CD14-positive monocyte (primary cell): ENCODE measurements at regions not wholly inside any gene's neighbourhood (a gene's known extent, or its start where the extent isn't known, plus 50 kb on each side); places are given as distances from the start of the nearest gene placed in this dataset.

Experiments used
- DNase-seq, 3 donors: peaks; one replicate each; pipeline ENCODE4 v3.0.0-alpha.2; 2011 to 2022
- H2AFZ ChIP-seq: 2 replicates; pipeline ENCODE4 v1.6.0; 2012; ENCODE audit warnings: mild to moderate bottlenecking, low read depth, low read length, inconsistent platforms; ENCODE audit not compliant: insufficient read depth, poor library complexity, severe bottlenecking
- H3K27ac ChIP-seq, 2 donors: 1 replicate in 1 of 2; 2 replicates in 1 of 2; pipeline ENCODE4 v1.5.1; 2012 to 2013; ENCODE audit warnings: low read length in 2 of 2, control low read depth in 1 of 2, inconsistent platforms in 1 of 2, low read depth in 1 of 2, mild to moderate bottlenecking in 1 of 2
- H3K27me3 ChIP-seq, 2 donors: one replicate each; pipeline versions ENCODE4 v1.6.0 to v1.6.1; 2011 to 2013; ENCODE audit warnings: low read length in 2 of 2; ENCODE audit not compliant: control insufficient read depth in 2 of 2, insufficient read depth in 2 of 2
- H3K36me3 ChIP-seq, 2 donors: replicated peaks in 1 of 2; 1 replicate in 1 of 2; 2 replicates in 1 of 2; pipeline versions ENCODE4 v1.5.1 to v1.6.1; 2012 to 2013; ENCODE audit warnings: low read length in 2 of 2, control low read depth in 1 of 2, inconsistent platforms in 1 of 2, mild to moderate bottlenecking in 1 of 2; ENCODE audit not compliant: insufficient read depth in 2 of 2, control insufficient read depth in 1 of 2
- H3K4me1 ChIP-seq, 2 donors: 1 replicate in 1 of 2; 2 replicates in 1 of 2; pipeline versions ENCODE4 v1.5.1 to v1.6.1; 2012 to 2013; ENCODE audit warnings: low read length in 2 of 2, control low read depth in 1 of 2, inconsistent platforms in 1 of 2, mild to moderate bottlenecking in 1 of 2, moderate library complexity in 1 of 2; ENCODE audit not compliant: insufficient read depth in 2 of 2, control insufficient read depth in 1 of 2
- H3K4me2 ChIP-seq: replicated peaks from 2 replicates; pipeline ENCODE3; 2012; ENCODE audit warnings: low read length, moderate library complexity, mild to moderate bottlenecking; ENCODE audit not compliant: poor library complexity, severe bottlenecking; ENCODE audit errors: extremely low read depth
- H3K4me3 ChIP-seq, 3 experiments: fragments of 200-600 bp in 1 of 3; sonication (generic) in 1 of 3; replicated peaks in 1 of 3; 1 replicate in 2 of 3; 2 replicates in 1 of 3; pipeline ENCODE4 v1.5.1; 2011 to 2013; ENCODE audit warnings: low read length in 3 of 3, mild to moderate bottlenecking in 3 of 3, control low read depth in 2 of 3, low read depth in 2 of 3, inconsistent platforms in 1 of 3, moderate library complexity in 1 of 3
- H3K79me2 ChIP-seq: 2 replicates; pipeline ENCODE4 v1.6.0; 2012; ENCODE audit warnings: mild to moderate bottlenecking, control low read depth, inconsistent platforms, low read length, moderate library complexity; ENCODE audit not compliant: insufficient read depth
- H3K9ac ChIP-seq: 2 replicates; pipeline ENCODE4 v1.6.0; 2017; ENCODE audit warnings: low read length, mild to moderate bottlenecking; ENCODE audit not compliant: insufficient read depth, poor library complexity, severe bottlenecking
- H3K9me3 ChIP-seq, 2 donors: replicated peaks in 1 of 2; 1 replicate in 1 of 2; 2 replicates in 1 of 2; pipeline versions ENCODE4 v1.5.1 to v1.6.1; 2012 to 2013; ENCODE audit warnings: low read length in 2 of 2, control low read depth in 1 of 2; ENCODE audit not compliant: control insufficient read depth in 1 of 2, insufficient read depth in 1 of 2
- H4K20me1 ChIP-seq: 2 replicates; pipeline ENCODE4 v1.6.0; 2012; ENCODE audit warnings: mild to moderate bottlenecking, low read length, control low read depth, moderate library complexity; ENCODE audit not compliant: insufficient read depth
- H3K27ac Mint-ChIP-seq, 7 donors: one replicate each; pipeline ENCODE4 v1.8.0; 2020; ENCODE audit warnings: mild to moderate bottlenecking in 7 of 7, mixed read lengths in 7 of 7, moderate library complexity in 6 of 7, inconsistent platforms in 2 of 7
- H3K27me3 Mint-ChIP-seq, 3 donors: one replicate each; pipeline ENCODE4 v1.8.0; 2021 to 2022; ENCODE audit warnings: low read depth in 3 of 3, mild to moderate bottlenecking in 3 of 3, mixed read lengths in 3 of 3, moderate library complexity in 3 of 3, inconsistent platforms in 1 of 3
- H3K36me3 Mint-ChIP-seq, 2 donors: one replicate each; pipeline ENCODE4 v1.8.0; 2020; ENCODE audit warnings: mixed read lengths in 2 of 2, inconsistent platforms in 1 of 2, mild to moderate bottlenecking in 1 of 2
- H3K4me1 Mint-ChIP-seq: one replicate; pipeline ENCODE4 v1.8.0; 2020; ENCODE audit warnings: mild to moderate bottlenecking, mixed read lengths
- H3K4me3 Mint-ChIP-seq, 2 donors: one replicate each; pipeline ENCODE4 v1.8.0; 2020; ENCODE audit warnings: mild to moderate bottlenecking in 2 of 2, mixed read lengths in 2 of 2, moderate library complexity in 1 of 2
- H3K9me3 Mint-ChIP-seq, 7 donors: one replicate each; pipeline ENCODE4 v1.8.0; 2020 to 2022; ENCODE audit warnings: mixed read lengths in 7 of 7, mild to moderate bottlenecking in 6 of 7, moderate library complexity in 6 of 7, inconsistent platforms in 2 of 7
- CTCF ChIP-seq: fragments of 200-600 bp; IDR thresholded peaks from one replicate; pipeline ENCODE4 v1.8.0; 2022; ENCODE audit warnings: antibody characterized with exemption, mild to moderate bottlenecking
- WGBS: methylation state at CpG from one replicate; pipeline ENCODE4 v1.1.5; 2013; ENCODE audit warnings: missing lambda C conversion rate; ENCODE audit not compliant: insufficient coverage; 5-methylcytosine and 5-hydroxymethylcytosine counted together
- intact Hi-C, 2 donors: fragments of 100-400 bp; cut with micrococcal nuclease; formaldehyde crosslinking; loops; one replicate each; pipeline versions ENCODE4 v1.15.0 to v1.15.1; 2023

GRCh38 chr2:145710303-145710702 lies 1190.4 kb upstream of the ZEB2 start:
- WGBS = no CpG with 5 or more reads among the region's 2 CpGs
- Histone ChIP-seq H2AFZ (no peak overlapping the region), H3K79me2 (no peaks in the 10 kb centered on the region), H3K4me1 (no peaks in the 10 kb centered on the region), H3K27ac (no peak overlapping the region), H3K9ac (no peak overlapping the region), H3K9me3 (peaks cover 4 to 6% of the 10 kb centered on the region in 2 donors), H3K36me3 (no peaks in the 10 kb centered on the region), H3K4me2 (no peak overlapping the region), H4K20me1 (no peaks in the 10 kb centered on the region), H3K4me3 (no peak overlapping the region), H3K27me3 (no peaks in the 10 kb centered on the region)
- Mint-ChIP-seq H3K27me3 (no peaks in the 10 kb centered on the region), H3K4me1 (no peaks in the 10 kb centered on the region), H3K4me3 (no peak overlapping the region), H3K27ac (no peak overlapping the region), H3K36me3 (no peaks in the 10 kb centered on the region), H3K9me3 (peaks cover 2 to 17% (median 9%) of the 10 kb centered on the region in 7 donors)
- no peak for TF ChIP-seq CTCF
- intact Hi-C loops = no loop called here
- DNase-seq = no peak

GRCh38 chr2:145702305-145702704 lies 1182.4 kb upstream of the ZEB2 start:
- H3K79me2 ChIP-seq = no peaks in the 10 kb centered on the region
- no peaks in the 10 kb centered on the region for H4K20me1 ChIP-seq
- WGBS = no CpG with 5 or more reads among the region's 1 CpG
- no peak overlapping the region for H3K9ac ChIP-seq
- intact Hi-C loops = no loop called here
- no peaks in the 10 kb centered on the region for H3K36me3 Mint-ChIP-seq
- H3K4me2 ChIP-seq = no peak overlapping the region
- H3K27me3 ChIP-seq = no peaks in the 10 kb centered on the region
- H3K4me3 Mint-ChIP-seq = no peak overlapping the region
- no peaks in the 10 kb centered on the region for H3K4me1 Mint-ChIP-seq
- TF ChIP-seq CTCF = no peak
- H3K4me3 ChIP-seq = no peak overlapping the region
- DNase-seq = no peak
- H3K27ac Mint-ChIP-seq = no peak overlapping the region
- H3K9me3 Mint-ChIP-seq = peaks cover 4 to 24% (median 12%) of the 10 kb centered on the region in 7 donors
- H3K27me3 Mint-ChIP-seq = no peaks in the 10 kb centered on the region
- H3K27ac ChIP-seq = no peak overlapping the region
- no peaks in the 10 kb centered on the region for H3K36me3 ChIP-seq
- H2AFZ ChIP-seq = no peak overlapping the region
- peaks cover 0 to 19% of the 10 kb centered on the region in 2 donors for H3K9me3 ChIP-seq
- H3K4me1 ChIP-seq = no peaks in the 10 kb centered on the region
